Astrocyte (in vitro differentiated cells and primary cell): ENCODE measurements at regions not wholly inside any gene's neighbourhood (a gene's known extent, or its start where the extent isn't known, plus 50 kb on each side); places are given as distances from the start of the nearest gene placed in this dataset.

Experiments used
- EZH2 ChIP-seq: IDR thresholded peaks from 2 replicates; pipeline ENCODE4 v1.6.1; 2012; ENCODE audit warnings: mild to moderate bottlenecking, low read length, inconsistent platforms; ENCODE audit not compliant: insufficient read depth
- TF ChIP-seq, protein P1 (sequence below): IDR thresholded peaks from 2 replicates; pipeline ENCODE4 v1.5.1; 2011; ENCODE audit warnings: low read depth, mild to moderate bottlenecking, inconsistent platforms, low read length, moderate library complexity; ENCODE audit not compliant: insufficient read depth

- TF ChIP-seq, protein P1, sequence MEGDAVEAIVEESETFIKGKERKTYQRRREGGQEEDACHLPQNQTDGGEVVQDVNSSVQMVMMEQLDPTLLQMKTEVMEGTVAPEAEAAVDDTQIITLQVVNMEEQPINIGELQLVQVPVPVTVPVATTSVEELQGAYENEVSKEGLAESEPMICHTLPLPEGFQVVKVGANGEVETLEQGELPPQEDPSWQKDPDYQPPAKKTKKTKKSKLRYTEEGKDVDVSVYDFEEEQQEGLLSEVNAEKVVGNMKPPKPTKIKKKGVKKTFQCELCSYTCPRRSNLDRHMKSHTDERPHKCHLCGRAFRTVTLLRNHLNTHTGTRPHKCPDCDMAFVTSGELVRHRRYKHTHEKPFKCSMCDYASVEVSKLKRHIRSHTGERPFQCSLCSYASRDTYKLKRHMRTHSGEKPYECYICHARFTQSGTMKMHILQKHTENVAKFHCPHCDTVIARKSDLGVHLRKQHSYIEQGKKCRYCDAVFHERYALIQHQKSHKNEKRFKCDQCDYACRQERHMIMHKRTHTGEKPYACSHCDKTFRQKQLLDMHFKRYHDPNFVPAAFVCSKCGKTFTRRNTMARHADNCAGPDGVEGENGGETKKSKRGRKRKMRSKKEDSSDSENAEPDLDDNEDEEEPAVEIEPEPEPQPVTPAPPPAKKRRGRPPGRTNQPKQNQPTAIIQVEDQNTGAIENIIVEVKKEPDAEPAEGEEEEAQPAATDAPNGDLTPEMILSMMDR = no peak
- no peak for TF ChIP-seq EZH2
Observed at GRCh38 chr18:59063912-59064311, 75.8 kb upstream of the SEC11C start.
